ENCODE measurements at regions not wholly inside any gene's neighbourhood (a gene's known extent, or its start where the extent isn't known, plus 50 kb on each side); places are given as distances from the start of the nearest gene placed in this dataset.

DNA sequence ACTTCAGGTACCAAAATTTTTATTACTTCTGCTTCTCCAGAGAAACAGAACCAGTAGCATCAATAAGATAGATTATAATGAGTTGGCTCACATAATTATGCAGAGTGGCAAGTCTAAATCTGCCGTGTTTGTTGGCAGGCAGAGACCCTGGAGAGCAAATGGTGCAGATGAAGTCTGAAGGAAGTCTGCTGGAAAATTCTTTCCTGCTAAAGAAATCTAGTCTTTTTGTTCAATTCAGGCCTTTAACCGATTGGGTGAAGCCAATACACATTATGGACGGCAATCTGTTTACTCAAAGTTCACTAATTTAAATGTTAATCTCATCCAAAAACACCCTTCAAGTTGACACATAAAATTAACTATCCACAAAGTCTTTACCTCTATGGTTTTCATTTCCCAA is 156.0 kb downstream of the TBX22 start:
- Histone ChIP-seq H3K4me1 (ENCODE audit: insufficient read depth, low read length) (no peaks in the 10 kb centered on the region), H3K27ac (ENCODE audit: extremely low read length, insufficient read depth, low read length) (no peak overlapping the region), H2AFZ (ENCODE audit: low read length) (no peak overlapping the region), H3K79me2 (ENCODE audit: insufficient read depth, low read length) (no peaks in the 10 kb centered on the region), H3K4me2 (ENCODE audit: low read depth, low read length) (no peak overlapping the region), H3K9me3 (ENCODE audit: low read length) (peaks cover 7% of the 10 kb centered on the region; the same call in 1 of the 2 replicates), H3K9ac (ENCODE audit: insufficient read depth, low read depth, low read length) (no peak overlapping the region), H4K20me1 (ENCODE audit: insufficient read depth, low read length) (no peaks in the 10 kb centered on the region), H3K36me3 (replicated peaks in 1 of 2; ENCODE audit: control insufficient read depth in 1 of 2, insufficient read depth in 2 of 2, low read length in 2 of 2) (no peaks in the 10 kb centered on the region), H3K4me3 (replicated peaks in 1 of 3; ENCODE audit: insufficient read depth in 1 of 3, low read depth in 2 of 3, low read length in 3 of 3) (no peak overlapping the region), H3K27me3 (ENCODE audit: control insufficient read depth in 1 of 2, insufficient read depth in 2 of 2, low read length in 2 of 2) (no peaks in the 10 kb centered on the region)
- ATAC-seq (no peak), FAIRE-seq (no peak), DNase-seq (ENCODE audit: low spot score) (no peak)
- in situ Hi-C loops (cut with HindIII; ENCODE audit: extremely low pct_ligation_motif_present, low pct_unique_long_range_greater_than_20kb) = no loop called here
- CTCF ChIA-PET (ENCODE audit: low intra/inter-chr PET ratio, low total read pairs) = no interaction called here
- WGBS (ENCODE audit: low lambda C conversion rate) = 0% methylated on average over 3 of the region's 3 CpGs
- POLR2A ChIA-PET = no interaction called here
- TF ChIP-seq JUND (CRISPR knock-in tag; IDR thresholded peaks at IDR 0.05) (no peak), ZFP90 (CRISPR knock-in tag; IDR thresholded peaks at IDR 0.05; ENCODE audit: borderline replicate concordance) (no peak), THAP7 (CRISPR knock-in tag; IDR thresholded peaks at IDR 0.05) (no peak), ZSCAN25 (CRISPR knock-in tag; IDR thresholded peaks at IDR 0.05) (no peak)
- TF ChIP-seq, protein P1, sequence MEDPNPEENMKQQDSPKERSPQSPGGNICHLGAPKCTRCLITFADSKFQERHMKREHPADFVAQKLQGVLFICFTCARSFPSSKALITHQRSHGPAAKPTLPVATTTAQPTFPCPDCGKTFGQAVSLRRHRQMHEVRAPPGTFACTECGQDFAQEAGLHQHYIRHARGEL (CRISPR knock-in tag; IDR thresholded peaks at IDR 0.05) = no peak
- TF ChIP-seq, protein P2, sequence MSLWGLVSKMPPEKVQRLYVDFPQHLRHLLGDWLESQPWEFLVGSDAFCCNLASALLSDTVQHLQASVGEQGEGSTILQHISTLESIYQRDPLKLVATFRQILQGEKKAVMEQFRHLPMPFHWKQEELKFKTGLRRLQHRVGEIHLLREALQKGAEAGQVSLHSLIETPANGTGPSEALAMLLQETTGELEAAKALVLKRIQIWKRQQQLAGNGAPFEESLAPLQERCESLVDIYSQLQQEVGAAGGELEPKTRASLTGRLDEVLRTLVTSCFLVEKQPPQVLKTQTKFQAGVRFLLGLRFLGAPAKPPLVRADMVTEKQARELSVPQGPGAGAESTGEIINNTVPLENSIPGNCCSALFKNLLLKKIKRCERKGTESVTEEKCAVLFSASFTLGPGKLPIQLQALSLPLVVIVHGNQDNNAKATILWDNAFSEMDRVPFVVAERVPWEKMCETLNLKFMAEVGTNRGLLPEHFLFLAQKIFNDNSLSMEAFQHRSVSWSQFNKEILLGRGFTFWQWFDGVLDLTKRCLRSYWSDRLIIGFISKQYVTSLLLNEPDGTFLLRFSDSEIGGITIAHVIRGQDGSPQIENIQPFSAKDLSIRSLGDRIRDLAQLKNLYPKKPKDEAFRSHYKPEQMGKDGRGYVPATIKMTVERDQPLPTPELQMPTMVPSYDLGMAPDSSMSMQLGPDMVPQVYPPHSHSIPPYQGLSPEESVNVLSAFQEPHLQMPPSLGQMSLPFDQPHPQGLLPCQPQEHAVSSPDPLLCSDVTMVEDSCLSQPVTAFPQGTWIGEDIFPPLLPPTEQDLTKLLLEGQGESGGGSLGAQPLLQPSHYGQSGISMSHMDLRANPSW (CRISPR knock-in tag; IDR thresholded peaks at IDR 0.05; ENCODE audit: borderline replicate concordance) = no peak
- no TSS peak for BruUV-seq (replicated peaks)
- intact Hi-C loops (cut with micrococcal nuclease; ENCODE audit: unreplicated experiment) = no loop called here
